Neural cell (in vitro differentiated cells): ENCODE measurements at regions not wholly inside any gene's neighbourhood (a gene's known extent, or its start where the extent isn't known, plus 50 kb on each side); places are given as distances from the start of the nearest gene placed in this dataset.

Experiments used
- H2AFZ ChIP-seq: fragments of 200-600, 300-800 bp; sonication (generic), shearing (Covaris generic); 2 replicates; pipeline ENCODE4 v1.6.0; 2014; ENCODE audit warnings: low read depth, mild to moderate bottlenecking, antibody characterized with exemption, low read length, moderate library complexity
- H3F3A ChIP-seq: fragments of 200-600 bp; shearing (Covaris generic); 2 replicates; pipeline ENCODE4 v1.6.1; 2016; ENCODE audit warnings: mild to moderate bottlenecking, moderate library complexity, mixed read lengths, antibody characterized with exemption, low read length; ENCODE audit not compliant: insufficient read depth, poor library complexity, severe bottlenecking
- H3K27ac ChIP-seq: fragments of 200-600, 300-800 bp; sonication (generic), shearing (Covaris generic); 2 replicates; pipeline ENCODE4 v1.5.1; 2014; ENCODE audit warnings: mild to moderate bottlenecking, low read length, moderate library complexity
- H3K27me3 ChIP-seq: fragments of 300-800, 200-600 bp; sonication (generic), shearing (Covaris generic); 2 replicates; pipeline ENCODE4 v1.6.0; 2014; ENCODE audit warnings: mild to moderate bottlenecking, low read depth, low read length, moderate library complexity; ENCODE audit not compliant: insufficient read depth
- H3K36me3 ChIP-seq: fragments of 300-800, 200-600 bp; sonication (generic), shearing (Covaris generic); 2 replicates; pipeline ENCODE4 v1.5.1; 2014; ENCODE audit warnings: mild to moderate bottlenecking, antibody characterized with exemption, low read length, moderate library complexity; ENCODE audit not compliant: insufficient read depth
- H3K4me2 ChIP-seq: fragments of 300-800, 200-600 bp; sonication (generic), shearing (Covaris generic); 2 replicates; pipeline ENCODE4 v1.6.0; 2014; ENCODE audit warnings: mild to moderate bottlenecking, low read length
- H3K4me3 ChIP-seq: fragments of 300-800, 200-600 bp; sonication (generic), shearing (Covaris generic); 2 replicates; pipeline ENCODE4 v1.5.1; 2014; ENCODE audit warnings: mild to moderate bottlenecking, low read length, moderate library complexity
- H3K79me2 ChIP-seq: fragments of 200-600 bp; shearing (Covaris generic); replicated peaks from 2 replicates; pipeline ENCODE4 v1.6.0; 2014; ENCODE audit warnings: mild to moderate bottlenecking, low read length, moderate library complexity; ENCODE audit not compliant: insufficient read depth
- H3K9ac ChIP-seq: fragments of 300-800, 200-600 bp; sonication (generic), shearing (Covaris generic); 2 replicates; pipeline ENCODE4 v1.6.1; 2016; ENCODE audit warnings: mild to moderate bottlenecking, low read length, mixed read lengths
- H3K9me2 ChIP-seq: fragments of 200-600 bp; shearing (Covaris generic); 2 replicates; pipeline ENCODE4 v1.6.1; 2016; ENCODE audit warnings: mild to moderate bottlenecking, low read length, mixed read lengths; ENCODE audit not compliant: insufficient read depth
- H3K9me3 ChIP-seq: fragments of 200-600, 300-800 bp; sonication (generic), shearing (Covaris generic); 2 replicates; pipeline ENCODE4 v1.6.1; 2016; ENCODE audit warnings: mild to moderate bottlenecking, mixed run types, low read length, moderate library complexity, mixed read lengths
- H4K20me1 ChIP-seq: fragments of 200-600 bp; shearing (Covaris generic); 2 replicates; pipeline ENCODE4 v1.6.1; 2016; ENCODE audit warnings: mild to moderate bottlenecking, mixed run types; ENCODE audit not compliant: insufficient read depth
- EP300 ChIP-seq: fragments of 450-650 bp; conservative IDR thresholded peaks from 2 replicates; pipeline ENCODE4 v1.6.1; 2014; ENCODE audit warnings: antibody characterized with exemption, mild to moderate bottlenecking, moderate library complexity; ENCODE audit not compliant: poor library complexity, severe bottlenecking
- EZH2 ChIP-seq: fragments of 200-600, 300-800 bp; shearing (Covaris generic), sonication (generic); IDR thresholded peaks from 2 replicates; pipeline ENCODE4 v1.6.1; 2014; ENCODE audit warnings: antibody characterized with exemption, low read length, borderline replicate concordance, mild to moderate bottlenecking; ENCODE audit not compliant: insufficient read depth, poor library complexity, severe bottlenecking
- MXI1 ChIP-seq: fragments of 450-650 bp; conservative IDR thresholded peaks from 2 replicates; pipeline ENCODE4 v1.6.1; 2014; ENCODE audit warnings: antibody characterized with exemption, mild to moderate bottlenecking; ENCODE audit not compliant: poor library complexity, severe bottlenecking
- POLR2AphosphoS5 ChIP-seq: IDR thresholded peaks from 2 replicates; pipeline ENCODE4 v1.6.1; 2012
- RAD21 ChIP-seq: fragments of 450-650 bp; conservative IDR thresholded peaks from 2 replicates; pipeline ENCODE4 v1.6.1; 2014; ENCODE audit warnings: antibody characterized with exemption, mild to moderate bottlenecking, moderate library complexity
- SMC3 ChIP-seq: fragments of 450-650 bp; conservative IDR thresholded peaks from 2 replicates; pipeline ENCODE4 v1.6.1; 2014; ENCODE audit warnings: antibody characterized with exemption, mild to moderate bottlenecking, moderate library complexity; ENCODE audit not compliant: poor library complexity
- TAF1 ChIP-seq: IDR thresholded peaks from 2 replicates; pipeline ENCODE4 v1.6.1; 2012; ENCODE audit warnings: low read depth
- TF ChIP-seq, protein P1 (sequence below): fragments of 450-650 bp; IDR thresholded peaks from 2 replicates; pipeline ENCODE4 v1.5.1; 2014; ENCODE audit warnings: antibody characterized with exemption, mild to moderate bottlenecking, moderate library complexity; ENCODE audit not compliant: poor library complexity, severe bottlenecking
- TF ChIP-seq, protein P2 (sequence below): IDR thresholded peaks from 2 replicates; pipeline ENCODE4 v1.6.1; 2012; ENCODE audit warnings: borderline replicate concordance

- Histone ChIP-seq H3K9ac (no peak overlapping the region), H3K4me3 (no peak overlapping the region), H3K4me2 (no peak overlapping the region), H3K27ac (no peak overlapping the region), H3K9me3 (no peaks in the 10 kb centered on the region), H4K20me1 (no peaks in the 10 kb centered on the region), H3F3A (no peaks in the 10 kb centered on the region), H3K79me2 (no peaks in the 10 kb centered on the region), H2AFZ (no peak overlapping the region), H3K36me3 (no peaks in the 10 kb centered on the region), H3K9me2 (no peaks in the 10 kb centered on the region), H3K27me3 (no peaks in the 10 kb centered on the region)
- TF ChIP-seq MXI1 (no peak), POLR2AphosphoS5 (no peak), EZH2 (no peak), EP300 (no peak), RAD21 (no peak), TAF1 (no peak), SMC3 (no peak)
- TF ChIP-seq, protein P1, sequence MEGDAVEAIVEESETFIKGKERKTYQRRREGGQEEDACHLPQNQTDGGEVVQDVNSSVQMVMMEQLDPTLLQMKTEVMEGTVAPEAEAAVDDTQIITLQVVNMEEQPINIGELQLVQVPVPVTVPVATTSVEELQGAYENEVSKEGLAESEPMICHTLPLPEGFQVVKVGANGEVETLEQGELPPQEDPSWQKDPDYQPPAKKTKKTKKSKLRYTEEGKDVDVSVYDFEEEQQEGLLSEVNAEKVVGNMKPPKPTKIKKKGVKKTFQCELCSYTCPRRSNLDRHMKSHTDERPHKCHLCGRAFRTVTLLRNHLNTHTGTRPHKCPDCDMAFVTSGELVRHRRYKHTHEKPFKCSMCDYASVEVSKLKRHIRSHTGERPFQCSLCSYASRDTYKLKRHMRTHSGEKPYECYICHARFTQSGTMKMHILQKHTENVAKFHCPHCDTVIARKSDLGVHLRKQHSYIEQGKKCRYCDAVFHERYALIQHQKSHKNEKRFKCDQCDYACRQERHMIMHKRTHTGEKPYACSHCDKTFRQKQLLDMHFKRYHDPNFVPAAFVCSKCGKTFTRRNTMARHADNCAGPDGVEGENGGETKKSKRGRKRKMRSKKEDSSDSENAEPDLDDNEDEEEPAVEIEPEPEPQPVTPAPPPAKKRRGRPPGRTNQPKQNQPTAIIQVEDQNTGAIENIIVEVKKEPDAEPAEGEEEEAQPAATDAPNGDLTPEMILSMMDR: no peak
- TF ChIP-seq, protein P2, sequence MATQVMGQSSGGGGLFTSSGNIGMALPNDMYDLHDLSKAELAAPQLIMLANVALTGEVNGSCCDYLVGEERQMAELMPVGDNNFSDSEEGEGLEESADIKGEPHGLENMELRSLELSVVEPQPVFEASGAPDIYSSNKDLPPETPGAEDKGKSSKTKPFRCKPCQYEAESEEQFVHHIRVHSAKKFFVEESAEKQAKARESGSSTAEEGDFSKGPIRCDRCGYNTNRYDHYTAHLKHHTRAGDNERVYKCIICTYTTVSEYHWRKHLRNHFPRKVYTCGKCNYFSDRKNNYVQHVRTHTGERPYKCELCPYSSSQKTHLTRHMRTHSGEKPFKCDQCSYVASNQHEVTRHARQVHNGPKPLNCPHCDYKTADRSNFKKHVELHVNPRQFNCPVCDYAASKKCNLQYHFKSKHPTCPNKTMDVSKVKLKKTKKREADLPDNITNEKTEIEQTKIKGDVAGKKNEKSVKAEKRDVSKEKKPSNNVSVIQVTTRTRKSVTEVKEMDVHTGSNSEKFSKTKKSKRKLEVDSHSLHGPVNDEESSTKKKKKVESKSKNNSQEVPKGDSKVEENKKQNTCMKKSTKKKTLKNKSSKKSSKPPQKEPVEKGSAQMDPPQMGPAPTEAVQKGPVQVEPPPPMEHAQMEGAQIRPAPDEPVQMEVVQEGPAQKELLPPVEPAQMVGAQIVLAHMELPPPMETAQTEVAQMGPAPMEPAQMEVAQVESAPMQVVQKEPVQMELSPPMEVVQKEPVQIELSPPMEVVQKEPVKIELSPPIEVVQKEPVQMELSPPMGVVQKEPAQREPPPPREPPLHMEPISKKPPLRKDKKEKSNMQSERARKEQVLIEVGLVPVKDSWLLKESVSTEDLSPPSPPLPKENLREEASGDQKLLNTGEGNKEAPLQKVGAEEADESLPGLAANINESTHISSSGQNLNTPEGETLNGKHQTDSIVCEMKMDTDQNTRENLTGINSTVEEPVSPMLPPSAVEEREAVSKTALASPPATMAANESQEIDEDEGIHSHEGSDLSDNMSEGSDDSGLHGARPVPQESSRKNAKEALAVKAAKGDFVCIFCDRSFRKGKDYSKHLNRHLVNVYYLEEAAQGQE: no peak
Measured at GRCh38 chr10:88120075-88120474, 256.6 kb downstream of the PTEN start.

DNA sequence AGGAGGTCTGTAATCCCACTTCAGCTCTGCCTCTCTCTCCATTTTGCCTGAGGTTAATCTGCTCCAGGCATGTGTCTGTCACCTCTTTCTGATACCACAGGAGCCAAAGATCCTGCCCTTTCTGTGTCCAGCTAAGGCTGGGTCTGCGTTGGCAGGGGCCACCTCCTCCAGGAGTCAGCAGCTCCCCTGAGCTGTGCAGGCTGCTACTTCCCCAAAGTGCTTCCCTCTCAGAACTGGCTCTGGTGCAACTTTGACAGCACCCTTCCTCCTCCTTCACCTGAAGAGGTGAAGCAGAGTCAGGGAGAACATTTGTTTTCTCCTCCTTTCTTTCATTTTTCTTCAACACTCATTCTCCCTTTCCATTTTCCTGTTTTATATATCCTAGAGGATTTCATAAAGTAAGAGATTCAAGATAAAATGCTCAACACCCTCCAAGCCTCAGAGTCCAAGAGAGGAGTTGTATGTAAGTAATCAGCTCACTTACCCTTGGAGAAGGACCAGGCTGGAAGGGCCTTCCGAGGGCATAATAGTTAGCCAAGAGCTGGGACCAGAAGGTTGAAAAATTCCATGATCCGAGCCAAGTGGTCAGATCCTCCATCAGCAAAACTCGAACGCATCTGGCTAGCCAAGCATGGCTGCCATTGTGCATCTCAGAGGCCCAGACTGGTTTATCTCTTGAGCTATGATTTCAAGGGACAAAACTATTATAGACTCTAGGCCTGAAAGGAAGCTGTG is 257.3 kb downstream of the PTEN start:
- H3K9me3 ChIP-seq: no peaks in the 10 kb centered on the region
- no peak overlapping the region for H3K4me3 ChIP-seq
- H3K27me3 ChIP-seq: no peaks in the 10 kb centered on the region
- H4K20me1 ChIP-seq: no peaks in the 10 kb centered on the region
- no peak overlapping the region for H3K9ac ChIP-seq
- H3K79me2 ChIP-seq: no peaks in the 10 kb centered on the region
- no peak for TF ChIP-seq RAD21
- TF ChIP-seq, protein P1: no peak
- no peak for TF ChIP-seq SMC3
- no peak for TF ChIP-seq EP300
- no peak for TF ChIP-seq EZH2
- TF ChIP-seq, protein P2: no peak
- no peak for TF ChIP-seq MXI1
- TF ChIP-seq TAF1: no peak
- H3F3A ChIP-seq: no peaks in the 10 kb centered on the region
- H3K4me2 ChIP-seq: no peak overlapping the region
- H3K36me3 ChIP-seq: no peaks in the 10 kb centered on the region
- no peaks in the 10 kb centered on the region for H3K9me2 ChIP-seq
- H2AFZ ChIP-seq: no peak overlapping the region
- H3K27ac ChIP-seq: peak overlapping the region; percentile 5
